ENCODE measurements at regions not wholly inside any gene's neighbourhood (a gene's known extent, or its start where the extent isn't known, plus 50 kb on each side); places are given as distances from the start of the nearest gene placed in this dataset.
A peak's percentile ranks its signal among the peaks of the same experiment; 100 is the strongest.

DNA sequence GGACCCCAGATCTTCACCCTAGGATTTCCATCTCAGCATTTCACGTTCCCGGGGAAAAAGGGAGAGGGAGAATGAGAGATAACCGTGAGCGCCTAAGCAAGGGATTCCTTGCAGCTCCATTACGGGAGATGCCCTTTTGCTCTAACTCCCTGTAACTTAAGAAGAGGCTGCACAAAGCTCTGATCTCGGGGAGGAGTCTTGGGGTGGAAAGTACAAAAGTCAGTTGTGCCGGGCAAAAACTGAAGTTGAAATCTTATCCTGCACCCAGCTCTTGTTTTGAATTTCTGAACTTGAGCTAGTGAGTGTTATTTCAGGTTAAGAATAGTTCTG, 256.4 kb upstream of the SOX21 start:
- Histone ChIP-seq H3K9ac (ENCODE audit: low read depth in 1 of 3, low read length in 3 of 3) (no peak overlapping the region), H3K9me3 (ENCODE audit: control insufficient read depth in 3 of 3, low read length in 3 of 3) (no peaks in the 10 kb centered on the region), H3K4me1 (ENCODE audit: control insufficient read depth in 3 of 3, insufficient read depth in 3 of 3, low read length in 3 of 3) (peaks cover 0 to 6% (median 0%) of the 10 kb centered on the region in 3 donors), H3K4me3 (ENCODE audit: low read length in 3 of 3) (peak overlapping the region in 2 of 3 donors; percentile 20 to 30), H3K27ac (ENCODE audit: low read depth, low read length) (no peak overlapping the region), H3K36me3 (ENCODE audit: control insufficient read depth in 3 of 3, insufficient read depth in 3 of 3, low read length in 3 of 3) (no peaks in the 10 kb centered on the region), H3K27me3 (ENCODE audit: control insufficient read depth in 3 of 3, insufficient read depth in 3 of 3, low read length in 3 of 3) (peaks cover 31 to 42% (median 36%) of the 10 kb centered on the region in 3 donors)

DNA sequence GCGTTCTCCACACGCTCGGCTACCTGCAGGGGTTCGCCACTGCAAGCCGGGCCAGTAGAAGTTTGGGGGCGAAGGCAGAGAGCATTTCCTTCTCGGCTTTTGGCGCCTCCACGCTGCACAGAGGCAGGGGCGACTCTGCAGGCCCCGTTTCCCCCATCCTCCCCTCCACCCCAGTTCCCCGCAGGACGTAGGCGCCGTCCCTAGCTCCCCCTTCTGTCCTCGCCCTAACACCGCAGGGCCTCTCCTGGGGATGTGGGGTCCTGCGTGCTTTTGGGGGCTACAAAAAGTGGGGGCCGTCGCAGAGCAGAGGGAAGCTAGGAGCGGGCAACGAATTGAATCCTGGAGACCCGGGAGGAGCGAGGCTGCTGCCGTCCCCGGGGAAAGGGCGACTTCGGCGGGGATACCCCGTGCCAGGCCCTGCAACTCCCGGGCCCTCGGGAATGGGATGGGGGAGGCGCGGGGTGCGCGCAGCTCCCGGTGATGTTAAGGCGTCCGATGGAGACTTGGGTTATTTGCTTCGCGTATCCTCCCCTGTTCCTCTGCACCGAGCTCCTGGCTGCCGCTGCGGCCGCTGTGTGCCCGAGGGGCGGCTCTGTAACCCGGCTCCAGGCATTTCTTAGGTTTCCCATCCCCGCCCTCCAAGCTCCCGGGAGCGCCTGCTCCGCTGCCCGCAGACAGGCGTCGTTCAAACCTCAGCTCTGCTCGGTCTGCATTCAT, 255.9 kb upstream of the SOX21 start:
- no peak overlapping the region for H3K27ac ChIP-seq (ENCODE audit: low read depth, low read length)
- H3K4me3 ChIP-seq (ENCODE audit: low read length in 3 of 3) = peak overlapping the region; percentile 20 to 30 (median 30)
- peaks cover 31 to 44% (median 36%) of the 10 kb centered on the region in 3 donors for H3K27me3 ChIP-seq (ENCODE audit: control insufficient read depth in 3 of 3, insufficient read depth in 3 of 3, low read length in 3 of 3)
- H3K9me3 ChIP-seq (ENCODE audit: control insufficient read depth in 3 of 3, low read length in 3 of 3) = no peaks in the 10 kb centered on the region
- H3K36me3 ChIP-seq (ENCODE audit: control insufficient read depth in 3 of 3, insufficient read depth in 3 of 3, low read length in 3 of 3) = no peaks in the 10 kb centered on the region
- H3K4me1 ChIP-seq (ENCODE audit: control insufficient read depth in 3 of 3, insufficient read depth in 3 of 3, low read length in 3 of 3) = peaks cover 0 to 6% (median 0%) of the 10 kb centered on the region in 3 donors
- no peak overlapping the region for H3K9ac ChIP-seq (ENCODE audit: low read depth in 1 of 3, low read length in 3 of 3)

DNA sequence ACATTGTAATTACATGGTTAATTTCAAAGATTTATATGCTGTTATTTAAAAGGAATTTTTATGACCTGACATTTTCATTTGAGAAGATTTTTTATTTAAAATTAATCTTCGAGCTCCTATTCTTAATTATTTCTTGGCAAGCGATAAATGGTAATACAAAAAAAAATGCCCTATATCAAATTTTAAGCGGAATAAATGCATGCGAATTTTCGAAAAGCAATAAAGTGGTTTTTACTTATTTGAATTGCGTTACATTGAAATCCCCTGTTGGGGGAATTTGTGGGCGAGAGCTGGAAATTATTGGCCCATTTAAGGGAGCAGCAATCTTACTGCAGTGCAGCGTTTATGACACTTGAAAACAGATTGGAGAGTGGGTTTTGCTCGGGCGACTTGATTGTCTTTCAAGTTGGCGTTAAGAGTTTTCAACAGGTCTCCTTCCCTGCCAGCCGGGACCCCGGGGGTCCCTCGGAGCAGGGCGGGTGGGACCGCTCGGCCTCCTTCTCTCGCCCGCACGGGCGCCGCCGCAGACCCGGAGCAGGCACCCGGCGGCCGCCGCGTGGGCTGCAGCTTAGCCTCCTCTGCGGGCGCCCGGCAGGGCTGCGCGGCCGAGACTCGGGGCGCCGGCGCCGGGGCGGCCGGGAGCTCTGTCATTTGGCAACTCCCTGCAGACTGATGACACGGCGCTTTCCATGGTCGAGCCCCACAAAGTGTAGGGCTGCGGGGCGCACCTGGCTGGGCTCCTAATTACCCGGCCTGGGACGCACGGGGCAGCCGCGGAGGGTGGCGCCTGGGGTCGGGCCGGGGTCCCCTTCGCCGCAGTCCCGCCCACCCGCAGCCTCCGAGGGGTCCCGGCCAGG, 255.1 kb upstream of the SOX21 start:
- no peak overlapping the region for H3K9ac ChIP-seq (ENCODE audit: low read depth in 1 of 3, low read length in 3 of 3)
- H3K9me3 ChIP-seq (ENCODE audit: control insufficient read depth in 3 of 3, low read length in 3 of 3) = no peaks in the 10 kb centered on the region
- H3K4me3 ChIP-seq (ENCODE audit: low read length in 3 of 3) = peak overlapping the region; percentile 20 to 30 (median 30)
- H3K36me3 ChIP-seq (ENCODE audit: control insufficient read depth in 3 of 3, insufficient read depth in 3 of 3, low read length in 3 of 3) = no peaks in the 10 kb centered on the region
- H3K27ac ChIP-seq (ENCODE audit: low read depth, low read length) = no peak overlapping the region
- peaks cover 0 to 6% (median 0%) of the 10 kb centered on the region in 3 donors for H3K4me1 ChIP-seq (ENCODE audit: control insufficient read depth in 3 of 3, insufficient read depth in 3 of 3, low read length in 3 of 3)
- peaks cover 33 to 44% (median 36%) of the 10 kb centered on the region in 3 donors for H3K27me3 ChIP-seq (ENCODE audit: control insufficient read depth in 3 of 3, insufficient read depth in 3 of 3, low read length in 3 of 3)

DNA sequence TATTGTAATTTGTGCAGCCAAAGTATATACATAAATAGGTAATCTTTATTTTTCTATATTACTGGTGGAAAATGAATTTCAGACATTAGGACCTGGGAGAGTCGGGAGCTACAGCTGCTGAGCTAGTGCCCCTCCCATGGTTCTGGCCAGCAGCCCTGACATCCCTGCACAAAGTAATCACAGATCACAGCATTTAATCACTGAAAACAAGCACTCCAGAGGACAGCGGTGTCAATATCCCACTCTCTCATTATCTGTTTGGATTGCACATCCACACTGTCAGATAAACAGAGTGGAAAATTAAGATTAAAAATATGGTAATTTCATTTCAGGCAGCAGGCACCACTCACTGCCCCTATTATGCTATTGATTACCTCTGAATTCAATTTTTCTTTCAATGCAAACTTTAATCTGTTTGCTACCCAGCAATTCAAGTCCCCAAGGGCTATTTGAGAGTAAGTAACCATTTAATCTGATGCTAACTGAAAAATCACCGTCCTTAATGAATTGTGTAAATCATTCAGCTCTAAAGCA, 254.1 kb upstream of the SOX21 start:
- Histone ChIP-seq H3K4me1 (ENCODE audit: control insufficient read depth in 3 of 3, insufficient read depth in 3 of 3, low read length in 3 of 3) (peaks cover 0 to 6% (median 0%) of the 10 kb centered on the region in 3 donors), H3K27me3 (ENCODE audit: control insufficient read depth in 3 of 3, insufficient read depth in 3 of 3, low read length in 3 of 3) (peaks cover 33 to 44% (median 36%) of the 10 kb centered on the region in 3 donors), H3K9me3 (ENCODE audit: control insufficient read depth in 3 of 3, low read length in 3 of 3) (no peaks in the 10 kb centered on the region), H3K9ac (ENCODE audit: low read depth in 1 of 3, low read length in 3 of 3) (no peak overlapping the region), H3K4me3 (ENCODE audit: low read length in 3 of 3) (no peak overlapping the region), H3K27ac (ENCODE audit: low read depth, low read length) (no peak overlapping the region), H3K36me3 (ENCODE audit: control insufficient read depth in 3 of 3, insufficient read depth in 3 of 3, low read length in 3 of 3) (no peaks in the 10 kb centered on the region)

DNA sequence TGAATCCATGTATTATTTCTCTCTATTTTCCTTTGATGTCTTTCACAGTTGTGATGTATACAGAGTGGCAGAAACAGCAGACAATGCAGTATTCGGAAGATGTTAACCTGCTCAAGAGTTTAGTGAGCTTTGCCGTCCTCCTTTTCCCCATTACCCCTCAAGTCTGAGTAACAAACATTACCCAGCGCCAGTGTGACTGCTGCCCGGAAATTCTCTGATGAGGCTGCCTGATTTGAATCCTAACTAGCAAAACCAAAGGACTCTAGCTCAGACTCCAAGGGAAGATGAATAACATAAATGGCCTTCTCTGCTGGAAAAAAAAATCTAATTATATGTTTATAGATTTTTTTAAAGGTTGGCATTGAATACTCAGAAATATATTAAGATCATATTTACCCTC, 247.3 kb upstream of the SOX21 start:
- H3K9me3 ChIP-seq (ENCODE audit: control insufficient read depth in 3 of 3, low read length in 3 of 3) = no peaks in the 10 kb centered on the region
- H3K9ac ChIP-seq (ENCODE audit: low read depth in 1 of 3, low read length in 3 of 3) = no peak overlapping the region
- H3K4me3 ChIP-seq (ENCODE audit: low read length in 3 of 3) = no peak overlapping the region
- no peaks in the 10 kb centered on the region for H3K4me1 ChIP-seq (ENCODE audit: control insufficient read depth in 3 of 3, insufficient read depth in 3 of 3, low read length in 3 of 3)
- peaks cover 0 to 8% (median 2%) of the 10 kb centered on the region in 3 donors for H3K27me3 ChIP-seq (ENCODE audit: control insufficient read depth in 3 of 3, insufficient read depth in 3 of 3, low read length in 3 of 3)
- no peaks in the 10 kb centered on the region for H3K36me3 ChIP-seq (ENCODE audit: control insufficient read depth in 3 of 3, insufficient read depth in 3 of 3, low read length in 3 of 3)
- H3K27ac ChIP-seq (ENCODE audit: low read depth, low read length) = no peak overlapping the region

DNA sequence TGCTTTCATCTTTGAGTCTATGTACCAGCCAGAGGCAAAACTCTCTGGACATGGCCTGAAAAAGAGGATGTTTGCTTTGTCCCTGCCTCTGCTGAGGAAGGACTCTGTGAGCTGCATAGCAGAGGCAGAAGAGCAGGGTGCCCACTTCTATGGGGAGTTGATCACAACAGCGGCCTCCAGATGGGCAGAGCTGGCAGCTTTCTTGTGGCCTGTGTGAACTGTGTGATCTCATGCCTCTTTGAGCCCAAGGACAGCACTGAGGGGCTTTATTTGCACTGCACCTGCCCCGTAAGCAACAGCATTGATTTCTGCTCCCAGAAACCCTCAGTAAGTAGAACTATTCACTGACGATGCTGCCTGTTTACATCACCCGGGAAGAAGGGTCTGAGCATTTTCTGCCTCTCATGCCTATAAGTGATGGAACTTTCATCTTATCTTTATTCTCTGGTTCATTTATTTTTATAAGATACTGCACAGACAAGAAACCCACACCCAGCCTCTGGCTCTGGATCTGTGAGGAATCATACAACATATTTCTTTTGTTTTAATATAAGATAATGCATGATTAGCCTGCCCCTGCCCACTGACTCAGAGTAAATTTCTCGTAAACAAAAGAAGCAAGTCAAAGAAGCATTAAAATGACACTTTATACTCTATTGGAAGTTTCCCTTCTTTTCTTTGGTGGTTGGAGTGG, 244.2 kb upstream of the SOX21 start:
- Histone ChIP-seq H3K27me3 (ENCODE audit: control insufficient read depth in 3 of 3, insufficient read depth in 3 of 3, low read length in 3 of 3) (no peaks in the 10 kb centered on the region), H3K27ac (ENCODE audit: low read depth, low read length) (no peak overlapping the region), H3K4me1 (ENCODE audit: control insufficient read depth in 3 of 3, insufficient read depth in 3 of 3, low read length in 3 of 3) (no peaks in the 10 kb centered on the region), H3K4me3 (ENCODE audit: low read length in 3 of 3) (no peak overlapping the region), H3K36me3 (ENCODE audit: control insufficient read depth in 3 of 3, insufficient read depth in 3 of 3, low read length in 3 of 3) (no peaks in the 10 kb centered on the region), H3K9ac (ENCODE audit: low read depth in 1 of 3, low read length in 3 of 3) (no peak overlapping the region), H3K9me3 (ENCODE audit: control insufficient read depth in 3 of 3, low read length in 3 of 3) (no peaks in the 10 kb centered on the region)

DNA sequence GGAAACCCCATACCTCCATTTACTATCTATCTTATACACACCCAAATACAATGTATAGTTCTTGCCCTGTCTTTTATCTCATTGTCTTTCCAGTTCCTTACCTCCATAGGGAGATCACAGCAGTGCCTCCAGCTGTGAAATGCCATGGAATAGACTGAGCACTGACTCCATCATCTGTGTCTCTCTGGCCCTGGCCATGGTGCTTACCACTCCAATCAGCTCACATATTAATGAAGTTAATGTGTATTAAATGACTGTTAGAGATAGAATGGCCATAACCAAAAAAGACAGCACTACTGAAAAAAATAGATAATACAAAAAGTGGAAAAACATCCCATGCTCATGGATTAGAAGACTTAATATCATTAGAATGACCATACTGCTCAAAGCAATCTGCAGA, 240.4 kb upstream of the SOX21 start:
- H3K27ac ChIP-seq (ENCODE audit: low read depth, low read length) = no peak overlapping the region
- no peaks in the 10 kb centered on the region for H3K36me3 ChIP-seq (ENCODE audit: control insufficient read depth in 3 of 3, insufficient read depth in 3 of 3, low read length in 3 of 3)
- H3K4me1 ChIP-seq (ENCODE audit: control insufficient read depth in 3 of 3, insufficient read depth in 3 of 3, low read length in 3 of 3) = no peaks in the 10 kb centered on the region
- H3K9ac ChIP-seq (ENCODE audit: low read depth in 1 of 3, low read length in 3 of 3) = no peak overlapping the region
- H3K9me3 ChIP-seq (ENCODE audit: control insufficient read depth in 3 of 3, low read length in 3 of 3) = no peaks in the 10 kb centered on the region
- H3K4me3 ChIP-seq (ENCODE audit: low read length in 3 of 3) = no peak overlapping the region
- peaks cover 0 to 2% (median 0%) of the 10 kb centered on the region in 3 donors for H3K27me3 ChIP-seq (ENCODE audit: control insufficient read depth in 3 of 3, insufficient read depth in 3 of 3, low read length in 3 of 3)

DNA sequence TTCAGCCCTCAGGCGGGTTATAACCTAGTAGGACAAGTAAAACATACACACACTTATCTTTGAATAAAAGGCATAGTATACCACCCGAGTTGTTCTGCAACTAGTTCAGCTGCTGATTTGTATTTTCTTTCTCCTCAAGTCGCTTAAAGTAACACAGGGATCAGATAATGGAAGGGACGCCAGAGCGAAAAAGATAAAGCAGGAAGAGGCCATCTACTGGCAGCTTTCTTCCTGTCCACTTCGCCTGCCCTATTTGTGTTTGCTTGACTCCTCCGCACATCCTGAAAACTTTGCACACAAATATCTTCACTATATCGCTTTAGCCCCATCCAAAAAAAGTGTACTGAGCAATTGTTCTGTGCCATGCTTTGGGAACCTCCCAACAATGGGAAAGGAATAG, 238.0 kb upstream of the SOX21 start:
- Histone ChIP-seq H3K27ac (ENCODE audit: low read depth, low read length) (no peak overlapping the region), H3K4me3 (ENCODE audit: low read length in 3 of 3) (no peak overlapping the region), H3K9me3 (ENCODE audit: control insufficient read depth in 3 of 3, low read length in 3 of 3) (no peaks in the 10 kb centered on the region), H3K27me3 (ENCODE audit: control insufficient read depth in 3 of 3, insufficient read depth in 3 of 3, low read length in 3 of 3) (peaks cover 0 to 6% (median 0%) of the 10 kb centered on the region in 3 donors), H3K4me1 (ENCODE audit: control insufficient read depth in 3 of 3, insufficient read depth in 3 of 3, low read length in 3 of 3) (no peaks in the 10 kb centered on the region), H3K9ac (ENCODE audit: low read depth in 1 of 3, low read length in 3 of 3) (no peak overlapping the region), H3K36me3 (ENCODE audit: control insufficient read depth in 3 of 3, insufficient read depth in 3 of 3, low read length in 3 of 3) (no peaks in the 10 kb centered on the region)

DNA sequence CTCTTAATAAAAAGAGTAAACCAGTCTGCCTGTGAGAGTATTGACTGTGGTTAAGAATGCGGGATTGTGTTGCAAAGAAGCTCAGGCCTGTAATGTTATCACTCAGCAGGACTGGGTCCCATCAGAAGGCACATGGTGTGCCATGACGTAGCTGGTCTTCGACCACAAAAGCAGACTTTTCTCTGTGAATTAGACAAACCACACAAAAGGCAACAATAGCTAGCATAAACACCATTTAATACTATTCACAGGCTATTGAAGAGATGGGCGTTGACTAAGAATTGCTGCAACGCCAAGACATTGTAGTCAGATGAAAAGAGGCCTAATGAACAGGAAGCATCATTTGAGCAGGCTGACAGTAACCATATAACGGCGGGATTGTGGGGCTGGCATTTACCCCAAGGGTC, 235.6 kb upstream of the SOX21 start:
- Histone ChIP-seq H3K9ac (ENCODE audit: low read depth in 1 of 3, low read length in 3 of 3) (no peak overlapping the region), H3K4me3 (ENCODE audit: low read length in 3 of 3) (no peak overlapping the region), H3K9me3 (ENCODE audit: control insufficient read depth in 3 of 3, low read length in 3 of 3) (no peaks in the 10 kb centered on the region), H3K27me3 (ENCODE audit: control insufficient read depth in 3 of 3, insufficient read depth in 3 of 3, low read length in 3 of 3) (peaks cover 0 to 6% (median 0%) of the 10 kb centered on the region in 3 donors), H3K27ac (ENCODE audit: low read depth, low read length) (no peak overlapping the region), H3K4me1 (ENCODE audit: control insufficient read depth in 3 of 3, insufficient read depth in 3 of 3, low read length in 3 of 3) (no peaks in the 10 kb centered on the region), H3K36me3 (ENCODE audit: control insufficient read depth in 3 of 3, insufficient read depth in 3 of 3, low read length in 3 of 3) (no peaks in the 10 kb centered on the region)

All from skeletal muscle tissue (tissue), 3 donors.